SW480 (cell line): ENCODE measurements at regions not wholly inside any gene's neighbourhood (a gene's known extent, or its start where the extent isn't known, plus 50 kb on each side); places are given as distances from the start of the nearest gene placed in this dataset.
"Not testable (repeated sequence)": the region's sequence is repeated elsewhere in the genome, so short reads cannot be mapped to it uniquely, and the experiment has no call there.

ENCODE experiments used
- DNase-seq: peaks from one replicate; pipeline ENCODE4 v3.0.0-alpha.2; 2016; ENCODE audit warnings: low spot score

DNA sequence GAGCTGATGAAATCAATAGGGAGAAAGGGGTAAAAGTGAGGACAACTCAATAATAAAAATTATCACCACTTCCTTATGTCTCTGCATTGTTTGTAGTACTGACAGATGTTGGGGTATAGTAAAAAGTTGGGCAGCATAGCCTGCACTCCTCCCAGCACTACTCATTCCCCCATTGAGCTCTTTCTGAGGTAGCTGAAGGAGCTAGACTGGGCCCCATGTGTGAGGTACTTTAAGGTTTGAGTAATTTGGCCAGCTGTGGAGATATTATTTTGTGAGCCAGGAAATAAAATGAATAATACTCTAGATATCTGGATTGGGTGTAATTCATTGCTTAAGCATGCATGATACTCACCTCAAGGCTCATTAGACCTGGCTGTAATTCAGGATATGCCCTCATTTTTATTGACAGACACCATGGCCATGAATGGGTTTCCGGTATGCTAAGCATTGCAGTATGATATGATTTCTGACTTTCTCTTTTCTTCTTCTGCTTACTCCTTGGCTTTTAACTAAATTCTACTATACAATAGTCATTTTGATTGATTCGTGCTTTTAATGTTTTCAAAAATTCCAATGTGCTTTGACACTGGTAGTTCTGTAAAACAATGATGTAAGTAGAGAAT is 283.9 kb upstream of the RIMS1 start:
- no peak for DNase-seq

DNA sequence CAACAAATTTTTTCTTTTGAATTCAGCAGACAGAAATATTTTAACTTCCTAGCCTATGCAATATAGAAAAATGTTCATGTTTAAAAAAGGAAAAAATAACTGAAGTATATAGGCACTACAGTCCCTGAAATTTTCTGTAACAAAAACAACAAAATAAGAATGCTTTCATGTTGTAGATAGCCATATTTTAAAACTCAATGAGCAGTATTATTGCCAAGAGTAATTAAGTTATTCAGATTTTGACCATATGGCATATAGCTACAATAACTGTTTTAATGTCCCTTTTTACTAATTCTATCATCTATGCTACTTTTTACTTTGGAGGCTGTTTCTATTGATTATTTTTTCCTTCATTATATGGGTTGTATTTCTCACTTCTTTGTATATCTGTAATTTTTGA is 283.3 kb upstream of the RIMS1 start:
- DNase-seq, result no peak

DNA sequence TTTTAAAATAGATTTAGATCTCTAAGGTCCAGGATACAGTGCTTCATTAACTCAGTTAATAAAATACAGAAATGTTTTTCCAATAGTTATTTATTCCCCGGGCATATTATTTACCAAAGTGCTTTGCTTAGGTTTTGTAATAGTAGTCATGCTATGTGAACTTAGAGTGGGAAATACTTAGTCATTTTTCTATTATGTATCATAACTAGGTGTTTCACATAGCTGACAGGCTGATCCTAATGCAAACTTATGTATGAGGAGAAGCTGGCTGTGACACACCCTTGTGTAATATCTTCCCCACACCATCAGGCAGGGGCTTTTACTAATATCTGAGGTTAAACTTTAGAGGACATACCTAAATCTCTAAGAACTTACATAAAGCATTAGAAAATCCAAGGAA is 277.7 kb upstream of the RIMS1 start:
- DNase-seq, result no peak

- no peak for DNase-seq
These were observed 266.5 kb upstream of the RIMS1 start for GRCh38 chr6:71619836-71620235.

GRCh38 chr6:71621918-71622519 is 264.3 kb upstream of the RIMS1 start:
- no peak for DNase-seq

DNA sequence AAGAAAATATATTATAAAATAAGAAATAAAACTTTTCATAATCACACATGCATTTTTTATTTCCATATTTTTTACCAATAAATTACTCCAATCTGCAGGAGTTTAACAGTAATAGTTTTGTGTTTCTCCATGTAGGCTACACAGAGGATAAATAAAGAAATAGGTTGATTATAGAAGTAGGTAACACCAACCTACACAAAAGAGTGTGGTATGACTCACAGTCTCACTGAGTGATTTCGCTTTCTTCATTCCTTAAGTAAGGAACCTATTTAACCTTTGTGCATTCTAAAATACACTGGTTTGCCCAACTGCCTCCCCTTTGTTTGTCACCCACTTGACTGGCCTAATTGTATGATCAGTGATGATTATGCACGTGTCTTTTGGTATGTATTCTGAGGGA is 244.2 kb upstream of the RIMS1 start:
- DNase-seq, result no peak

GRCh38 chr6:71642793-71643192 is 243.6 kb upstream of the RIMS1 start:
- DNase-seq, result no peak

- no peak for DNase-seq
These were observed 241.1 kb upstream of the RIMS1 start for GRCh38 chr6:71645299-71645698.

- DNase-seq, result no peak
These were observed 236.4 kb upstream of the RIMS1 start for GRCh38 chr6:71649915-71650314.

GRCh38 chr6:71651636-71652035 is 234.7 kb upstream of the RIMS1 start:
- DNase-seq, result no peak

- no peak for DNase-seq
These were observed 230.2 kb upstream of the RIMS1 start for GRCh38 chr6:71656121-71656520.

DNA sequence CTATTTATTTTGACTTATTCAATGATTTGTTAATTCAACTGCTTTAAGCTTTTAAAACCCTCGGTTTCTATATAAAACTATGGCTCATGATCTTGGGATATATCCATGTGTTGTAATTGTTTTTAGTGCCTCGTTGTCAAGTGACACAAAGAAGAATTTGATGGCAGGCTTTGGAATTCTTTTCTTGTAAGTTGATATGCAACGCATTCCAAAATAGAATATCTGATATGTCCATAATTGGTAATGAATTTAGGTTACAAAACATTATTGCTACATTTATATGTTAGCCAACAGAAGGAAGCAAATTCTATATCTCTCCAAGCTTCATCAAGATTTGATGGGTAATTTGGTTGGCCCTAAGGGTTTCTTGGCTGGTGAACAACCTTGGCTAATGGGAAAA is 220.4 kb upstream of the RIMS1 start:
- no peak for DNase-seq

DNA sequence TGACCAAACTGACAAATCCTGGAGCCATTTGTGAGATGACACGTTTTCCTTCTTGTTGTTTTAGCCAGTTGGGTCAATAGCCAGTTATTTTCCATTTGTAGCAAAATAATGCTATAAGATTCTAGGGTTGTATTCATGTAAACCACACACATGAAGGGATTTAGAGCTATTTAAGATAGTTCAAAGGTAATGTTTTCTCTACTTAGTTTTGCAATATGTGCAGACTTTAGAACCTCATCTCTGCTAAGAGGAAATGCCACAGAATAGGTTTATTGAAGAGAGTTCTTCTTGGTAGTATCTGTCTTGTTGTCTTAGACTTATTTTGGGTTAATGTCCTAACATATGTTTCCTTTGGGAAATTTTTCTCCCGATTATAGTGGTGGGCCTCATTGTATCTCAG is 213.5 kb upstream of the RIMS1 start:
- no peak for DNase-seq

DNA sequence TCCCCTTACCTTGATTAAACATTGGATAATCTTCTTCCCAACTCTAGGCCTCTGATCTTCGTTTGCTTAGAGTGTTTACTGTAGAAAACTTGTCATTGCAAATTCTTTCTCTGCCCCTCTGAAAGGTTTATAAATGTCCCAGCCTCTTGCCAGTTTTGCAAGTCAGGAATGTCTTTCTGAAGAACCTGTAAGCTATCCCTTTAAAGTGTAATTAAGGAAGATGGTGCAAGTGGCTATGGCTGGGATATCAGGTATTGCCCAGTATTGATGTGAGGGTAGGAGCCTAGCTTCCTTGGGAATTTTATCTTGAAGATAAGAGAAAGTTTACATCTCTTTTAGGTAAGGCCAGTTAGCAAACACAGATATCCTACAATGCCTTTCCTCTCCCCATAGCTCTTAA is 211.0 kb upstream of the RIMS1 start:
- DNase-seq, result no peak

- DNase-seq, result no peak
These were observed 210.1 kb upstream of the RIMS1 start for GRCh38 chr6:71676298-71676697.

DNA sequence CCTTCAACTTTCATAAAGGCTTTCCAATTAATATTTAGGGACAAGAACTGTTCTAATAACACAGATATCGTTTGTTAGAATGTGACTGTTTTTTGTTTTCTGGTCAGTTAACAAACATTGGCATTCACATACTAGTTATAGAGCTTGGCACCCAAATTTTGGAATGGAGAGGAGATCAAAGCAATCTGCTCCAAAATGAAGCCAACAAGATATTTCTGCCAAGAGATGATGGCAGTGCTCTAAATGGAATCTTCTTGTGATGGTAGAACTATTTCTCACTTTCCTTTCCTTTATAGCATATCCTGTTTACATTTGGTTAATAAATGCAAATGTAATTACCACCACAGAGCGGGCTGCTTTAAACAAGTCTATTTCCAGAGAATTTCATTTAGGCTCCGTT is 208.3 kb upstream of the RIMS1 start:
- DNase-seq, result no peak

GRCh38 chr6:71681234-71681867 is 205.0 kb upstream of the RIMS1 start:
- no peak for DNase-seq

GRCh38 chr6:71686021-71686677 is 200.2 kb upstream of the RIMS1 start:
- DNase-seq, result not testable (repeated sequence)

DNA sequence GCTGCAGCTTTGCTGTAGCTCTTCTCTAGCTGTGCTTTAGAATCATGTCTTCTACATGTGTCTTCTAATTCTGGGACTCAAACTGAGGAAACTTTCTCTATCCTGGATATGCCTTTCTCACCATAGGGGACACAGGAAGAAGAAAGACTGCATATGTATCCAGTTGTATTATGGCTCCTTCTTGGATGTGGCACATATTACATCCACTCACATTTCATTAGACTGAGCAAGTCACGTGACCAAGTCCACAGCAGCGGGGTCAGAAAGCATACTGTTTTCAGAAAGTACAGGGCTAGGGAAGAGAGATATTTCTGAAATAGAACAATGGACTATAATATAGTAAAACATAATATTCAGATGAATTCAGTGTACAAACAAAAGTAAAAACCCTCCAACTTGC is 187.6 kb upstream of the RIMS1 start:
- no peak for DNase-seq

DNA sequence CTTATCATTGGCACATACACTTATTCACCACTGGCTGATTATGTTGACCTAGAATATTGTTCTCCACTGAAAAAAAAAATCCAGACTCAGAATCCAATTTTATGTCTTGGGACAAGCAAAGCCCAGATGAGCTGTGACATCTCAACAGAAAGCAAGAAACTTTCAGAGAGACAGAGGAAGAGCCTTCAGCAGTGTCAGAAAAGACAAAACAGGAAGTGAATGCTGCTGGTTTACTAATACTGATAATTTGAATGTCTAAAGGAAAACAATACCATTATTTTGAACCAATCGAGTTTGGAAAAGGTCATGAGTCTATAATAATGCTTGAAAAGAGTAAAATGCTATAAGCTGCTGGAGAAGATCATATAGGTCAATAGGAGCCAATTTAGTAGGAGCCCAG is 179.8 kb upstream of the RIMS1 start:
- no peak for DNase-seq

GRCh38 chr6:71707059-71707458 is 179.3 kb upstream of the RIMS1 start:
- no peak for DNase-seq

GRCh38 chr6:71720705-71721104 is 165.6 kb upstream of the RIMS1 start:
- no peak for DNase-seq

GRCh38 chr6:71721642-71722041 is 164.7 kb upstream of the RIMS1 start:
- no peak for DNase-seq
